LNCAP (cell line): ENCODE measurements at regions not wholly inside any gene's neighbourhood (a gene's known extent, or its start where the extent isn't known, plus 50 kb on each side); places are given as distances from the start of the nearest gene placed in this dataset.
A peak's percentile ranks its signal among the peaks of the same experiment; 100 is the strongest.

Experiments used
- TF ChIP-seq, protein P1 (sequence below): fragments of 450-650 bp; IDR thresholded peaks from 2 replicates; pipeline ENCODE4 v1.5.1; 2017; ENCODE audit warnings: mild to moderate bottlenecking

DNA sequence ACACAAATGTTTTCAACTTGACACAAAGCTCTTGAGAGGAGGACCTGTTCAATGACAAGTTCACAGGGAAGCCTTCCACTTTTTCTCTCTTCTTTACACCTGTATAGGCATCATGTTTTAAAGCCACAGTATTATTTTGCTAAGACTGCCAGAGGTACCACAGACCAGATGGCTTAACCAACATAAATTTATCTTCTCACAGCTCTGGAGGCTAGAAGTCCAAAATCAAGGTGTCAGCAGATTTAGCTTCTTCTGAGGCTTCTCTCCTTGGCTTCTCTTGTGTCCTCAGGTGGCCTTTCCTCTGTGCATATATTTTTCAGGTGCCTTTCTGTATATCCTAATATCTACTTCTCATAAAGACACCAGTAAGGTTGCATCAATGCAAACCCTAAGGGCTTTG lies 435.2 kb upstream of the GBE1 start:
- TF ChIP-seq, protein P1, sequence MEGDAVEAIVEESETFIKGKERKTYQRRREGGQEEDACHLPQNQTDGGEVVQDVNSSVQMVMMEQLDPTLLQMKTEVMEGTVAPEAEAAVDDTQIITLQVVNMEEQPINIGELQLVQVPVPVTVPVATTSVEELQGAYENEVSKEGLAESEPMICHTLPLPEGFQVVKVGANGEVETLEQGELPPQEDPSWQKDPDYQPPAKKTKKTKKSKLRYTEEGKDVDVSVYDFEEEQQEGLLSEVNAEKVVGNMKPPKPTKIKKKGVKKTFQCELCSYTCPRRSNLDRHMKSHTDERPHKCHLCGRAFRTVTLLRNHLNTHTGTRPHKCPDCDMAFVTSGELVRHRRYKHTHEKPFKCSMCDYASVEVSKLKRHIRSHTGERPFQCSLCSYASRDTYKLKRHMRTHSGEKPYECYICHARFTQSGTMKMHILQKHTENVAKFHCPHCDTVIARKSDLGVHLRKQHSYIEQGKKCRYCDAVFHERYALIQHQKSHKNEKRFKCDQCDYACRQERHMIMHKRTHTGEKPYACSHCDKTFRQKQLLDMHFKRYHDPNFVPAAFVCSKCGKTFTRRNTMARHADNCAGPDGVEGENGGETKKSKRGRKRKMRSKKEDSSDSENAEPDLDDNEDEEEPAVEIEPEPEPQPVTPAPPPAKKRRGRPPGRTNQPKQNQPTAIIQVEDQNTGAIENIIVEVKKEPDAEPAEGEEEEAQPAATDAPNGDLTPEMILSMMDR, result no peak

DNA sequence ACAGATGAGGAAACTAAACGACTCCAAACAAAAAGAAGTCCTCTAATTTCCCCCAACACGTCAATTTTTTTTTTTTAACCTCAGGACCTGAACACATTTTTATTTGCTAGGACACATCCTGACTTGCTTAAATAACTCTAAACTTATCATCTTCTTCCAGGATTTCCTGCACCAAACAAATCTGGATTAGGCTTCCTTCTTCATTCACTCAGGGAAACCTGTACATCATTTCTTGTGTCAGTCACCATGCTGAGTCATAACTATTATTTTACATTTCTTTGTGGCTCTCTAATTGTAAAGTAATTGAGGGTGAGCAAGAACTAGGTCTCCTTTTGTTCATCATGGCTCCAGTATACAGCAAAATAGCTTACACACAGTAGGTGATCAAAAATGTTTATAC lies 433.4 kb upstream of the GBE1 start:
- TF ChIP-seq, protein P1, result no peak

DNA sequence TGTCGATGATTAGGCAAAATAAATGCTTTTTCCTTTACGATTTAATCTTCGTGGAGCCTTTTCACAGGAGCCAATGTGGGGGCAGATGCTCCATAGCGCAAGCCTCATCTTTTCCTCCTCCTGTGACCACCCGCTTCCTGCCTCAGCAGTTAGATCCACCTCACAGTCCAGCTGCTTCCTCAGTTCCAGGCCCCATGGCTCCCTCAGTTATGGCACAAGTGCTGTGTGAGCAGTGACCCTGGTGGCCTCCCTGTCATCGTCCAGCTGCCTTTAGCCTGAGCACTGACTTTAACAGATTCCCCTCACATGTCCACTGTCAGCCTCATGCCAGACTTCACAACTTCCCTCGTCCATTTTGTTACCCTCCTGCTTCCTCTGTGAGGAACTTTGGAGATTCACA lies 424.6 kb upstream of the GBE1 start:
- TF ChIP-seq, protein P1, result no peak

DNA sequence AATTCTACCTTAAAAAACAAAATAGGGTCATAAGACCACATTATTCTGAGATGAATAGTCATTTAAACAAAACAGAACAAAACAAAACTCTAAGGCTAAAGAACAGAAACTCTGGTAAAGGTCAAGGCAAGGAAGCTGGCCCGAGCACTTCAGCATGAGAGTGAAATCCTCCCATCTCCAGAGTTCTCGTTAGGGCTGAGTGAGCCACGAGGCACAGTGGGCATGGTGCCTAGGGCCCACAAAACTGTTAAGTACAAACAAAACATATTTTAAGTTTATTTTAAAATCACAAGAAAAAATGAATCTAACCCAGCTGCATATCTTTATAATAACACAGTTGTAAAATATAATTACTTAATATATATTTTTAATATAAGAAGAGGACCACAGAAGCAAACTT lies 417.8 kb upstream of the GBE1 start:
- TF ChIP-seq, protein P1, result no peak

DNA sequence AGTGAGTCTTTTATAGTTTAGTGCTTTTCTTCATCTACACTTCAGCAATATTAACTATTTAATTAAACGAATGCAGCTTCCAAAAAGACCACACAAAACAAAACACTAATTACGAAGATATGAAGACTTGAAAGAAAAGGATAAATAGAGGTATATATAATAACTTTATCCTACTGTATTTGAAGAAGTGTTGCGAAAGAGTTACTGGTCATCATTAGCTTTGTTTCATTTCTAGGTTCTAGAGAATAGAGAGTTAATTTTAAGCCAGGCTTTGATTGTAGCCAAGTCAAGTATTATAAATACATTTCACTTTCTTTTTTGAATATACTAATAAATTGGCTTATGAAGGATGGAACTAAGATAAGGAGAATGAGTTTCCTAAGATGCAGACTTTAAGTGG lies 416.8 kb upstream of the GBE1 start:
- TF ChIP-seq, protein P1, result no peak

DNA sequence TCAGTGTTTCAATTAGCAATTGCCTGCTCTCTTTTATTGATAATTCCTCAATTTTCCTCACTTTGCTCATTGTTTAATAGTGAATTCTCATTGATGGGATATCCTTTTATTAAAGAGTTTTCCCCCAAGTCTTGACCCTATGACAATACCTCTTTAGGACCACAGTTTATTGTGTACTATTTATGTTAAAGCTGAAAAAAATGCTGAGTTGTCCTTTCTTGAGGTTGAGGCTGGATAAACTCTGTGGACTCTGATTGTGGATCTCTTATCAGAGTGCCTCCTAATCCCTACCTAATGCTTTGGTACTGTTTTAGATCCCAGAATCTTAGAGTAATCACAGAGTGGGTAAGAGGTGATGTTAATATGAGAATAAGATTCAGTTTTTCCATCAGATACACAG lies 416.3 kb upstream of the GBE1 start:
- TF ChIP-seq, protein P1, result no peak

DNA sequence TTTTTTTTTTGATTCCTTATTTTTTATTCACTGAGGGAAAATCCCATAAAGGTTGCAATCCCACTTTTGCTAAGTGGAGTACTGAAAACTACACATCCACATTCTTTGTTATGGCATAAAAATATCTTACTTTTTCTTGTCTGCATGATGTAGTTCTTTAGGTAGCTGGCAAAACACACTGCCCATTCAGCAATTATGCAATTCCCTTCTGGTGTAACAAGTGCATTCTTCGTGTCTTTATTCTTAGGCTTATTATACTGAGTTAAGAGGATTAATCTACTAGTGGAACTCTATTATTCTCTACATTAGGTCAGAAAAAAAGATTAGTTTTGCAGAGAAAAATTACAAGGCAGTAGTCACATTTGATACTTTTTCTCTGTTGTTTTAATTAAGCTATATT lies 403.8 kb upstream of the GBE1 start:
- TF ChIP-seq, protein P1, result no peak

DNA sequence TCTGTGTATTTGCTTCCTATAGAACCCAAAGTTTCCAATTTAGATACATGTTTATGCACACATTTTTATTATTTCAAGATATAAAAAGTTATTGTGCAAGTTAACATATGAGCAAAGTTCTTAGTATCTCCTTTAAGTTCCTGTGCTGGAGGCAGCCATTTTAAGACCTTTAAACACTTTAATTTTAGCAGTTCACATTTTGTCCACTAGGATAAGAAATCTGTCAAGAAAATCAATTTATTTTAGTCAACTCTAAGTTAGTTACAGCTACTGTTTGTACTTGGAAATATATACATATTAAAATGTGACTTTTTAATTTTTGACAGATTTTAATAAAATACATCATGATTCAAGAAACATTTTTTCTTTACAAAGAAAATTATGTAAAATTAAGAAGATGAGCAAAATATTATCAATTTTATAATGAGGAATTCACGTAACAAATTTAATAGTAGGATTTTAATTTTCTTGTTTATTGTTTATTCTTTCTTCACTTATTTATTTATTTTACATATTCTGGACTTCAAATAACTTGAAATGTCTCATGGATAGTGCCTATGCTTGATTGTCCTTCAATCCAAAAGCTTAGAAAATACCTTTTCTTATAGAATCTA lies 402.6 kb upstream of the GBE1 start:
- TF ChIP-seq, protein P1, result peak; percentile 31; the same call in 1 of the 2 replicates
